Inflammatory macrophage treated with lipopolysaccharide for 4 hours (primary cell): ENCODE measurements at regions not wholly inside any gene's neighbourhood (a gene's known extent, or its start where the extent isn't known, plus 50 kb on each side); places are given as distances from the start of the nearest gene placed in this dataset.
A peak's percentile ranks its signal among the peaks of the same experiment; 100 is the strongest.

ENCODE experiments used
- DNase-seq: peaks from one replicate; pipeline ENCODE4 v3.0.0-alpha.2; 2020

GRCh38 chr2:199707593-199708185, 143.3 kb downstream of the FTCDNL1 start:
- no peak for DNase-seq

- DNase-seq: no peak
Measured at GRCh38 chr2:199705538-199705937, 145.5 kb downstream of the FTCDNL1 start.

GRCh38 chr2:199704358-199705238, 146.4 kb downstream of the FTCDNL1 start:
- DNase-seq: peak; percentile 61

- no peak for DNase-seq
Measured at GRCh38 chr2:199703199-199703598, 147.8 kb downstream of the FTCDNL1 start.

GRCh38 chr2:199697469-199697868, 153.5 kb downstream of the FTCDNL1 start:
- DNase-seq: no peak

GRCh38 chr2:199696048-199696447, 154.9 kb downstream of the FTCDNL1 start:
- no peak for DNase-seq

- DNase-seq: no peak
Measured at GRCh38 chr2:199693861-199694260, 157.1 kb downstream of the FTCDNL1 start.

GRCh38 chr2:199692489-199692888, 158.5 kb downstream of the FTCDNL1 start:
- DNase-seq: no peak

- DNase-seq: no peak
Measured at GRCh38 chr2:199690225-199690624, 160.8 kb downstream of the FTCDNL1 start.

GRCh38 chr2:199685669-199686068, 165.3 kb downstream of the FTCDNL1 start:
- DNase-seq: no peak

GRCh38 chr2:199684832-199685231, 166.2 kb downstream of the FTCDNL1 start:
- DNase-seq: no peak

- no peak for DNase-seq
Measured at GRCh38 chr2:199684168-199684567, 166.8 kb downstream of the FTCDNL1 start.

- DNase-seq: no peak
Measured at GRCh38 chr2:199682001-199682400, 169.0 kb downstream of the FTCDNL1 start.

GRCh38 chr2:199680482-199680881, 170.5 kb downstream of the FTCDNL1 start:
- no peak for DNase-seq

GRCh38 chr2:199679883-199680282, 171.1 kb downstream of the FTCDNL1 start:
- no peak for DNase-seq

GRCh38 chr2:199677881-199678280, 173.1 kb downstream of the FTCDNL1 start:
- DNase-seq: no peak

- DNase-seq: no peak
Measured at GRCh38 chr2:199668645-199669044, 182.3 kb downstream of the FTCDNL1 start.

- peak; percentile 60 for DNase-seq
Measured at GRCh38 chr2:199663157-199663556, 187.8 kb downstream of the FTCDNL1 start.

- DNase-seq: no peak
Measured at GRCh38 chr2:199662255-199662654, 188.7 kb downstream of the FTCDNL1 start.

- no peak for DNase-seq
Measured at GRCh38 chr2:199660167-199660566, 190.8 kb downstream of the FTCDNL1 start.

GRCh38 chr2:199659207-199659606, 191.8 kb downstream of the FTCDNL1 start:
- peak; percentile 13 for DNase-seq

- DNase-seq: no peak
Measured at GRCh38 chr2:199646439-199646838, 188.7 kb upstream of the SATB2 start.

GRCh38 chr2:199631129-199631528, 173.4 kb upstream of the SATB2 start:
- DNase-seq: no peak

GRCh38 chr2:199629301-199629700, 171.6 kb upstream of the SATB2 start:
- no peak for DNase-seq
